GM18505 (cell line): ENCODE measurements at regions not wholly inside any gene's neighbourhood (a gene's known extent, or its start where the extent isn't known, plus 50 kb on each side); places are given as distances from the start of the nearest gene placed in this dataset.

Experiments used
- ATAC-seq: cut with Tn5 transposase; IDR thresholded peaks from one replicate; pipeline ENCODE4 v1.9.1; 2021; ENCODE audit not compliant: unreplicated experiment
- POLR2A ChIP-seq: IDR thresholded peaks from 4 replicates; pipeline ENCODE4 v1.6.1; 2011; ENCODE audit warnings: borderline replicate concordance; ENCODE audit not compliant: insufficient read depth, insufficient read length; ENCODE audit errors: extremely low read depth

DNA sequence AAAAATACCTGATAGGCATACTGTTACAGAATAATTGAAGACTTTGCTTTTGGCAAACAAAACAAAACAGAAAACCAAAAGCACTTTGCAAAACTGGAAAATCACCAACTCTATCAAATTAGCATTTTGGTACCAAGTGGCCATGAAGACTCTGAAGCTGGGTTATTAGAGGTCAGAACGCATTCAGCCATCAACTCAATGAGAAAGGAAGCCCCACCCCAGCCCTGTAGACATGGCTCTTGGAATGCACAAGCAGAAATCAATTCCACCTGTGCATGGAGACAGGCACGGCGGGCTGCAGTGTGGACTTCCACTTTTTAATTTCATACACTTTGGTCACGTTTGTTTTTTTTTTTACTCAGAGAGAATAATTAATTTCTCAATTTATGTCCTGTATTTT, 93.6 kb upstream of the DHX15 start:
- ATAC-seq, result no peak
- TF ChIP-seq POLR2A, result no peak

GRCh38 chr4:24680746-24681448, 96.5 kb upstream of the DHX15 start:
- no peak for TF ChIP-seq POLR2A
- ATAC-seq, result no peak

DNA sequence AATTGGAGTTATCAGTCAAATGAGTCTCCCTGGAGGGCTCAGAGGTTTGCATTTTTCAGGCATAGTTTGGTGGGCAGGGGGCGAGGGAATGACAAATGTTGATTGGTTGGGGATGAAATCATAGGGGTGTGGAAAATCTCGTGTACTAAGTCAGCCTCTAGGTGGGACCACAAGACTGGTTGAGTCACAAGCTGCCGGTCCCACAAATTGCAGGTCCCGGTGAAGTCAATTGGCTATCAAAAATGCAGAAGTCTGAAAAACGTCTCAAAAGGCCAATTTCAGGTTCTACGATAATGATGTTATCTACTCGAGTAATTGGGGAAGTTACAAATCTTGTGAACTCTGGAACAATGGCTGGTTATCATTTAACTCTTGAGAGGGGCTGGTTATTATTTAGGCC, 98.8 kb upstream of the DHX15 start:
- no peak for ATAC-seq
- TF ChIP-seq POLR2A, result no peak

- no peak for TF ChIP-seq POLR2A
- ATAC-seq, result no peak
These were observed 102.7 kb upstream of the DHX15 start for GRCh38 chr4:24686866-24687692.

GRCh38 chr4:24688453-24688852, 104.1 kb upstream of the DHX15 start:
- no peak for TF ChIP-seq POLR2A
- no peak for ATAC-seq

DNA sequence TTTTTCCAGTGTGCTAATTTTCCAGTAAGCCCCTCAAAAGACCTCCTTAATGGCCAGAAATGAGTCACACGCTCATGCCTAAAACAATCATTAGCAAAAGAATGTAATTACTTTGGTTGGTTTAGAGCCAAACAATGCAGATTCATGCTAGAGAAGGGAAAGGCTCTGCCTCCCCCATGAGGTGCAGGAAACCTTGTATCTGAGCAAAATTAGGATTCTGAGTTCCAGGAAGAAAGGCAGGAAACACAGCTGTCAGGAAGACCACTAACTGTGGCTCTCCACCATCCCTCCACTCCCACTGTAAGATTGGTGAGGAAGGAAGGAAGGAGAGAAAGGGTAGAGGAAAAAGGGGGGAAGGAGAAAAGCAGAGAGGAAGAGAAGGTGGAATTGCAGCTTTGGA, 104.9 kb upstream of the DHX15 start:
- TF ChIP-seq POLR2A, result no peak
- ATAC-seq, result no peak

DNA sequence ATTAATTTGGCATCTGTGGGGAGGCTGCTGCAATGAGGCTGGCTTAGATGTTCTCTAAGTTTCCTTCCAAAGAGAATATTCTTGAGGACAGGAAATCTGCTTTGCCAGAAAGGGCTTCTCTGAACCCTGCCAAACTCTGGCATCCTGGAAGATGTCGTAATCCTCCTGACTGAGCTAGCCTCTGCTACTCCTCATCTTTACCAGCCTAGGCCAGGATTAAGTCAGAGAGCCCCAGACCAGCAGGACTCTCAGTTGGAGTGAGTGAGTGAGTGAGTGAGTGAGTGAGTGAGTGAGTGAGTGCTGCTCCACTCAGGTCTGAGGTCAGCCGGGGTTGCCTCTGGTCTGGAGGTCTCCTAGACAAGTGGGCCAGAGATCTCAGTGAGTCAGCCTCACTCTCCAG, 104.9 kb upstream of the SOD3 start:
- no peak for TF ChIP-seq POLR2A
- no peak for ATAC-seq

DNA sequence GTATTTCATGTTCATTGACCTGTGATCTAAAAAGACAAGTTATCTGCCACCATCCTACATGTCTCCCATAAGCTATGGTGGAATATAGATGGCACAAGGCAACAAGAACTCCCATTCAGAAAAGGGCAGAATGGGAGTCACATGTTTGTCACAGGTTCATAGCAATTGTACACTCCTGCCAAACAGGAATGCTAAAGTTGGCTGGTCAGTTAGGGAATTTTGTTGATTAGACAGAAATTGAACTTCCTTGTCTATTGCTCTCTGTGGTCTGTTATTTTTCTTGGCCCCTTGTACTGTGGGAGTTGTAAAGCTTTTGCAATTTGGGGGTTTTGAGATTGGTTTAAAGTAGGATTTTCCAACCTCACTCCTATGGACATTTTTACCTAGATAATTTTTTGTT, 101.7 kb upstream of the SOD3 start:
- no peak for TF ChIP-seq POLR2A
- no peak for ATAC-seq

DNA sequence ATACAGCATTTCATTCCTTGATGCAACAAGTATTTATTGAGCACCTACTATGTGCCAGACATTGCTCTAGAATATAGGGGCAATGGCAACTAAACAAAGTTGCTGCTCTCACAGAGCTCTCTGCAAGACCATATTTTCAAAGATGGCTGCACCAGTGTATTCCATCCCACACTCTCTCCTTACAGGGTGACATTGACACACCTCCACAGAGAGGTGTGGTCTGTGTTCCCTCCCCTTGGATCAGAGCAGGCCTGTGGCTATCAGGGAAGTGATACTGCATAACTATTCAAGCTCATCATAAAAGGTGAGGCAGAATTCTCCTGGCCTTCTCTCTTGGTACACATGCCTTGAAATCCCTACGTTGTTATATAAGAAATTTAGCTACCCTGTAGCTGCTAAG, 95.3 kb upstream of the SOD3 start:
- no peak for ATAC-seq
- no peak for TF ChIP-seq POLR2A

GRCh38 chr4:24701683-24702082, 93.7 kb upstream of the SOD3 start:
- TF ChIP-seq POLR2A, result no peak
- ATAC-seq, result no peak

- TF ChIP-seq POLR2A, result no peak
- no peak for ATAC-seq
These were observed 93.1 kb upstream of the SOD3 start for GRCh38 chr4:24702281-24702680.

GRCh38 chr4:24703298-24703697, 92.1 kb upstream of the SOD3 start:
- ATAC-seq, result no peak
- no peak for TF ChIP-seq POLR2A

DNA sequence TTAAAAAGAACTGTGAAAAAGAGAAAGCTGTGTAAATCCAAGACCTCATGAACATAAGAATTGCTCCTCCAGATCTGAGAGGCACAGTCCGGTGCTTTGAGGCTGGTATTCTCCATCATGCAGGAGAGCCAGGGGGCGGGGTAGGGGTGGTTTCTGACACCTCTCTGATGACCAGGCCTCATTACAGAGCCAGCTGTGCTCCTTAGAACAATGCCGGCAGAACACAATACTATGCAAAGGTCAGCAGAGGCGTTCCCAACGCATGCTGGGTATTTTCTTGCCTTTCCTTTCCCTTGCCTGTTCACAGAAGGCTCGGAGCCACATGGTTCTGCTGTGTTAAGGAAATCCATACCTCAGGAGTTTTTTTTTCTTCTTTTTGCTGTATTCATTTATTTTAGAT, 91.2 kb upstream of the SOD3 start:
- ATAC-seq, result no peak
- no peak for TF ChIP-seq POLR2A

GRCh38 chr4:24705016-24705753, 90.2 kb upstream of the SOD3 start:
- ATAC-seq, result no peak

GRCh38 chr4:24713604-24714003, 81.8 kb upstream of the SOD3 start:
- no peak for ATAC-seq
- no peak for TF ChIP-seq POLR2A

More at GRCh38 chr4:24705016-24705753, 90.2 kb upstream of the SOD3 start:
- no peak for TF ChIP-seq POLR2A

DNA sequence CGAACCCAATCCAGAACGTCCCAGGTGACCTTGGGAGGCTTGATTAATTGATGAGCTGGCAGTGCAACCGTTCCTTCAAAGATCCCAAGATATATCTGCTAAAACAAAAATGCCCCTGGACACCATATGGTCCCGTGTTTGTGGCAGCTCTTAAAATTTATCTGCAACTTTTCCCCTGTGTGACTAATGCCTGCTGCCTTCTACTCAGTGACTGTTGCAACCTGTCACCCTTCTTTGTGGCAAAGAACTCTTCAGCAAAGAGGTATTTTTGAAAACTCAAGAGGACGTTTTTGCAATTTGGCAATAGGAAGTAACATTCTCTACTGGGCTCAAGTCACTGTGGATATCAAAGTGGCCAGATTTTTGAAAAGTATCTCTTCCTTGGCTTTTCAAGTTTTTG, 75.8 kb upstream of the SOD3 start:
- no peak for ATAC-seq
- no peak for TF ChIP-seq POLR2A
